HEK293 (cell line): ENCODE measurements at regions not wholly inside any gene's neighbourhood (a gene's known extent, or its start where the extent isn't known, plus 50 kb on each side); places are given as distances from the start of the nearest gene placed in this dataset.

Experiments
- CTCF ChIA-PET: fragments of 350-600 bp; formaldehyde crosslinking; extraction: SDS; loops from one replicate; lab custom pipeline; 2021; ENCODE audit warnings: antibody characterized with exemption; lab: Yijun Ruan, JAX
- POLR2A ChIA-PET: fragments of 300-600 bp; formaldehyde crosslinking; extraction: SDS; loops from one replicate; lab custom pipeline; 2020; ENCODE audit warnings: antibody characterized with exemption, inconsistent platforms; lab: Yijun Ruan, JAX
- H3K27ac ChIP-seq: fragments of 200-500 bp; sonication (Bioruptor generic); 2 replicates; pipeline ENCODE4 v1.5.1; 2014; ENCODE audit warnings: low read depth, low read length, control low read depth, inconsistent platforms; ENCODE audit errors: extremely low read depth
- H3K36me3 ChIP-seq, 2 experiments: fragments of 200-500 bp in 1 of 2; sonication (Bioruptor generic) in 1 of 2; 1 replicate in 1 of 2; 2 replicates in 1 of 2; pipeline ENCODE4 v1.5.1; 2014 to 2017; ENCODE audit warnings: inconsistent platforms in 2 of 2, low read length in 2 of 2; ENCODE audit not compliant: control insufficient read depth in 2 of 2, insufficient read depth in 1 of 2
- H3K4me1 ChIP-seq: fragments of 200-500 bp; sonication (Bioruptor generic); 2 replicates; pipeline ENCODE4 v1.5.1; 2014; ENCODE audit warnings: mild to moderate bottlenecking, low read length, inconsistent platforms; ENCODE audit not compliant: control insufficient read depth, insufficient read depth
- H3K4me3 ChIP-seq: 2 replicates; pipeline ENCODE4 v1.5.1; 2011; ENCODE audit warnings: low read depth, mild to moderate bottlenecking, control low read depth, low read length, moderate library complexity
- H3K9me3 ChIP-seq: fragments of 200-500 bp; sonication (Bioruptor generic); 2 replicates; pipeline ENCODE4 v1.5.1; 2014; ENCODE audit warnings: low read depth, low read length, inconsistent platforms; ENCODE audit not compliant: control insufficient read depth, insufficient read depth
- GFI1B ChIP-seq: fragments of 450-650 bp; formaldehyde crosslinking; IDR thresholded peaks from 2 replicates; pipeline ENCODE4 v1.5.1; 2016; ENCODE audit warnings: missing biosample characterization, missing genetic modification characterization
- GLIS2 ChIP-seq: fragments of 450-650 bp; formaldehyde crosslinking; IDR thresholded peaks from 2 replicates; pipeline ENCODE4 v1.5.1; 2016; ENCODE audit warnings: missing biosample characterization, missing genetic modification characterization
- PRDM2 ChIP-seq: fragments of 450-650 bp; formaldehyde crosslinking; IDR thresholded peaks from 2 replicates; pipeline ENCODE4 v1.5.1; 2016; ENCODE audit warnings: missing biosample characterization, missing genetic modification characterization, borderline replicate concordance
- SALL2 ChIP-seq: fragments of 450-650 bp; formaldehyde crosslinking; IDR thresholded peaks from 2 replicates; pipeline ENCODE4 v1.5.0; 2017; ENCODE audit warnings: missing biosample characterization, mild to moderate bottlenecking, missing genetic modification characterization, borderline replicate concordance
- SP2 ChIP-seq: fragments of 450-650 bp; formaldehyde crosslinking; IDR thresholded peaks from 2 replicates; pipeline ENCODE4 v1.5.1; 2016; ENCODE audit warnings: missing biosample characterization, missing genetic modification characterization
- SP7 ChIP-seq: fragments of 450-650 bp; formaldehyde crosslinking; IDR thresholded peaks from 2 replicates; pipeline ENCODE4 v1.5.1; 2016; ENCODE audit warnings: missing biosample characterization, missing genetic modification characterization
- WT1 ChIP-seq: fragments of 450-650 bp; formaldehyde crosslinking; IDR thresholded peaks from 2 replicates; pipeline ENCODE4 v1.5.1; 2016; ENCODE audit warnings: missing biosample characterization, missing genetic modification characterization
- ZBTB26 ChIP-seq: fragments of 450-650 bp; formaldehyde crosslinking; optimal IDR thresholded peaks from 2 replicates; pipeline ENCODE3; 2016; ENCODE audit warnings: missing biosample characterization, mild to moderate bottlenecking, missing genetic modification characterization
- ZNF10 ChIP-seq: fragments of 450-650 bp; formaldehyde crosslinking; IDR thresholded peaks from 2 replicates; pipeline ENCODE4 v1.5.1; 2017; ENCODE audit warnings: missing biosample characterization, missing genetic modification characterization
- ZNF114 ChIP-seq: fragments of 450-650 bp; formaldehyde crosslinking; IDR thresholded peaks from 2 replicates; pipeline ENCODE4 v1.5.0; 2017; ENCODE audit warnings: missing biosample characterization, missing genetic modification characterization
- ZNF132 ChIP-seq: fragments of 450-650 bp; formaldehyde crosslinking; IDR thresholded peaks from 2 replicates; pipeline ENCODE4 v1.5.1; 2017; ENCODE audit warnings: missing biosample characterization, missing genetic modification characterization, borderline replicate concordance
- ZNF133 ChIP-seq: fragments of 450-650 bp; formaldehyde crosslinking; IDR thresholded peaks from 2 replicates; pipeline ENCODE4 v1.5.1; 2016; ENCODE audit warnings: missing biosample characterization, missing genetic modification characterization
- ZNF24 ChIP-seq: fragments of 450-650 bp; formaldehyde crosslinking; IDR thresholded peaks from 2 replicates; pipeline ENCODE4 v1.5.1; 2016; ENCODE audit warnings: missing biosample characterization, missing genetic modification characterization
- ZNF416 ChIP-seq: fragments of 450-650 bp; formaldehyde crosslinking; IDR thresholded peaks from 2 replicates; pipeline ENCODE4 v1.5.1; 2016; ENCODE audit warnings: missing biosample characterization, missing genetic modification characterization
- ZNF571 ChIP-seq: fragments of 450-650 bp; formaldehyde crosslinking; IDR thresholded peaks from 2 replicates; pipeline ENCODE4 v1.5.0; 2017; ENCODE audit warnings: missing biosample characterization, missing genetic modification characterization
- ZNF610 ChIP-seq: fragments of 450-650 bp; formaldehyde crosslinking; IDR thresholded peaks from 2 replicates; pipeline ENCODE4 v1.5.1; 2016; ENCODE audit warnings: missing biosample characterization, missing genetic modification characterization, borderline replicate concordance
- ZNF658 ChIP-seq: fragments of 450-650 bp; formaldehyde crosslinking; IDR thresholded peaks from 2 replicates; pipeline ENCODE4; 2016; ENCODE audit warnings: missing biosample characterization, missing genetic modification characterization
- ZNF677 ChIP-seq: fragments of 450-650 bp; IDR thresholded peaks from 2 replicates; pipeline ENCODE4 v1.5.0; 2018; ENCODE audit warnings: missing biosample characterization, mild to moderate bottlenecking, missing genetic modification characterization, moderate library complexity
- ZNF837 ChIP-seq: fragments of 450-650 bp; formaldehyde crosslinking; IDR thresholded peaks from 2 replicates; pipeline ENCODE4 v1.5.1; 2016; ENCODE audit warnings: missing biosample characterization, missing genetic modification characterization
- ZSCAN30 ChIP-seq: fragments of 450-650 bp; IDR thresholded peaks from 2 replicates; pipeline ENCODE4 v1.5.1; 2018; ENCODE audit warnings: missing biosample characterization, mild to moderate bottlenecking, missing genetic modification characterization, moderate library complexity
- ZSCAN5A ChIP-seq: fragments of 450-650 bp; formaldehyde crosslinking; IDR thresholded peaks from 2 replicates; pipeline ENCODE4 v1.5.1; 2016; ENCODE audit warnings: missing biosample characterization, missing genetic modification characterization
- TF ChIP-seq, protein P1 (sequence below): fragments of 450-650 bp; formaldehyde crosslinking; IDR thresholded peaks from 2 replicates; pipeline ENCODE4 v1.5.1; 2016; ENCODE audit warnings: missing biosample characterization, missing genetic modification characterization

GRCh38 chr13:111604097-111604496 lies 283.7 kb downstream of the TEX29 start (continued):
- TF ChIP-seq ZSCAN5A (tag by site-specific recombination), result no peak
- no peak for TF ChIP-seq ZNF24
- TF ChIP-seq ZNF677 (tag by site-specific recombination), result no peak

DNA sequence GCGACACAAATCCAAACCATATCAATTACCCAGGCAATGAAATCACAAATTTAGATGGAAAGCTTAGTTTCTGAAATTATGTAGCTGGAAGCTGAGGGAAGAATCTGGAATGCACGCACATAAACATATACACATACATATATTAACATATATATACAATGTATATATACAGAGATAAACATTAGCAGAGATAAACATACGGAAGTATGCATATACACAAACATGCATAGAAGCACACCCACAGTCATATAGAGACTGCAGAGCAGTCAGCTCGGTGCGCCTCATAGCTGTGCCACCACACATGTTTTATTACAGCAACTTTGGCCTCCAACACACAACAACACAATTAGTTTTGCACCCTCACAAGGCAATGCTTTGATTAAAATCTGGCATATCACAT lies 288.1 kb downstream of the TEX29 start:
- TF ChIP-seq, protein P1, sequence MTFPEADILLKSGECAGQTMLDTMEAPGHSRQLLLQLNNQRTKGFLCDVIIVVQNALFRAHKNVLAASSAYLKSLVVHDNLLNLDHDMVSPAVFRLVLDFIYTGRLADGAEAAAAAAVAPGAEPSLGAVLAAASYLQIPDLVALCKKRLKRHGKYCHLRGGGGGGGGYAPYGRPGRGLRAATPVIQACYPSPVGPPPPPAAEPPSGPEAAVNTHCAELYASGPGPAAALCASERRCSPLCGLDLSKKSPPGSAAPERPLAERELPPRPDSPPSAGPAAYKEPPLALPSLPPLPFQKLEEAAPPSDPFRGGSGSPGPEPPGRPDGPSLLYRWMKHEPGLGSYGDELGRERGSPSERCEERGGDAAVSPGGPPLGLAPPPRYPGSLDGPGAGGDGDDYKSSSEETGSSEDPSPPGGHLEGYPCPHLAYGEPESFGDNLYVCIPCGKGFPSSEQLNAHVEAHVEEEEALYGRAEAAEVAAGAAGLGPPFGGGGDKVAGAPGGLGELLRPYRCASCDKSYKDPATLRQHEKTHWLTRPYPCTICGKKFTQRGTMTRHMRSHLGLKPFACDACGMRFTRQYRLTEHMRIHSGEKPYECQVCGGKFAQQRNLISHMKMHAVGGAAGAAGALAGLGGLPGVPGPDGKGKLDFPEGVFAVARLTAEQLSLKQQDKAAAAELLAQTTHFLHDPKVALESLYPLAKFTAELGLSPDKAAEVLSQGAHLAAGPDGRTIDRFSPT (tag by site-specific recombination), result no peak
- TF ChIP-seq ZNF24 (no peak), ZNF571 (no peak), WT1 (tag by site-specific recombination) (no peak), SP7 (no peak), ZNF132 (tag by site-specific recombination) (no peak), ZNF10 (tag by site-specific recombination) (no peak), SP2 (tag by site-specific recombination) (no peak), SALL2 (tag by site-specific recombination) (no peak), GLIS2 (no peak), ZNF610 (tag by site-specific recombination) (no peak), ZNF114 (no peak), ZNF658 (no peak), ZBTB26 (tag by site-specific recombination) (no peak), ZNF133 (no peak), GFI1B (no peak), ZNF837 (tag by site-specific recombination) (no peak), ZSCAN30 (tag by site-specific recombination) (no peak)
- POLR2A ChIA-PET, result interaction anchor here (0.5 to 0.6 kb wide), 2 partner anchors 28 to 29 kb away, joined by 3 to 6 read pairs; no protein-coding TSS in a partner anchor
- no peaks in the 10 kb centered on the region for H3K9me3 ChIP-seq
- no peak overlapping the region for H3K4me3 ChIP-seq
- H3K4me1 ChIP-seq, result no peaks in the 10 kb centered on the region
- no peaks in the 10 kb centered on the region for H3K36me3 ChIP-seq
- H3K27ac ChIP-seq, result no peak overlapping the region
- CTCF ChIA-PET, result interaction anchor here (0.6 kb wide), 1 partner anchor 902 kb away, joined by 4 read pairs; no protein-coding TSS in a partner anchor

- CTCF ChIA-PET, result no interaction called here
- Histone ChIP-seq H3K36me3 (no peaks in the 10 kb centered on the region), H3K4me3 (no peak overlapping the region), H3K27ac (no peak overlapping the region), H3K4me1 (no peaks in the 10 kb centered on the region), H3K9me3 (no peaks in the 10 kb centered on the region)
- POLR2A ChIA-PET, result no interaction called here
- TF ChIP-seq ZNF416 (tag by site-specific recombination), result no peak
- TF ChIP-seq PRDM2 (tag by site-specific recombination), result no peak
Observed at GRCh38 chr13:111609631-111610030, 289.2 kb downstream of the TEX29 start.
